ENCODE measurements at regions not wholly inside any gene's neighbourhood (a gene's known extent, or its start where the extent isn't known, plus 50 kb on each side); places are given as distances from the start of the nearest gene placed in this dataset.

DNA sequence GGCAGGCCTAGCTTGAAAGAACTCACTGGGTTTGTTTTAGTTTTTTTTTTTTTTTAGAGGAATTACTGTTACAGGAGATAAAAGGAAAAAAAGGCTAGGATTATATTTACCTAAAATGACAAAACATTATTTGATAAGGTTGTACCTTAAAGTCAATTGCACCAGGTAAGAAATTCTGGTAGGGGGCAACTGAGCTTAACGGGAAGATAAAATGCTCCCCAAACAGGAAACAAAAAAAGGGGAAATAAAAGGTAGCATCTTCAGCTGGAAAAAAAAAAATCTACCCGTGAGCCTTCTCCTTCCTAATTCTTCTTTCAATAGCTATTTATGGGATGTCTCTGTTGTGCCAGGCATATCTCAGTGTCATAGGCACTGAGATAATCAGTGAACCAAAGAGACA is 164.5 kb downstream of the PIK3R1 start:
- TF ChIP-seq POLR2A (IDR thresholded peaks at IDR 0.05) (no peak), POLR2AphosphoS5 (IDR thresholded peaks at IDR 0.05) (no peak)
- TF ChIP-seq, protein P1, sequence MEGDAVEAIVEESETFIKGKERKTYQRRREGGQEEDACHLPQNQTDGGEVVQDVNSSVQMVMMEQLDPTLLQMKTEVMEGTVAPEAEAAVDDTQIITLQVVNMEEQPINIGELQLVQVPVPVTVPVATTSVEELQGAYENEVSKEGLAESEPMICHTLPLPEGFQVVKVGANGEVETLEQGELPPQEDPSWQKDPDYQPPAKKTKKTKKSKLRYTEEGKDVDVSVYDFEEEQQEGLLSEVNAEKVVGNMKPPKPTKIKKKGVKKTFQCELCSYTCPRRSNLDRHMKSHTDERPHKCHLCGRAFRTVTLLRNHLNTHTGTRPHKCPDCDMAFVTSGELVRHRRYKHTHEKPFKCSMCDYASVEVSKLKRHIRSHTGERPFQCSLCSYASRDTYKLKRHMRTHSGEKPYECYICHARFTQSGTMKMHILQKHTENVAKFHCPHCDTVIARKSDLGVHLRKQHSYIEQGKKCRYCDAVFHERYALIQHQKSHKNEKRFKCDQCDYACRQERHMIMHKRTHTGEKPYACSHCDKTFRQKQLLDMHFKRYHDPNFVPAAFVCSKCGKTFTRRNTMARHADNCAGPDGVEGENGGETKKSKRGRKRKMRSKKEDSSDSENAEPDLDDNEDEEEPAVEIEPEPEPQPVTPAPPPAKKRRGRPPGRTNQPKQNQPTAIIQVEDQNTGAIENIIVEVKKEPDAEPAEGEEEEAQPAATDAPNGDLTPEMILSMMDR (IDR thresholded peaks at IDR 0.05 in 8 of 11, conservative IDR thresholded peaks at IDR 0.05 in 3 of 11), result no peak
